HCT116 (cell line): ENCODE measurements at regions not wholly inside any gene's neighbourhood (a gene's known extent, or its start where the extent isn't known, plus 50 kb on each side); places are given as distances from the start of the nearest gene placed in this dataset.

Experiments used
- ATAC-seq: fragments of 200-7000 bp; cut with Tn5 transposase; 2 replicates; pipeline ENCODE4 v1.9.1; 2020; ENCODE audit warnings: mild to moderate bottlenecking, moderate library complexity
- BruUV-seq: library from RNA; stranded (reverse); fragments of 400-500 nt; replicated peaks from 2 replicates; lab custom pipeline; 2021; lab: Mats Ljungman, UMichigan
- CTCF ChIA-PET: fragments of 300-600 bp; sonication (Branson Sonifier 250); formaldehyde crosslinking; loops from one replicate; lab custom pipeline; 2021; ENCODE audit warnings: antibody characterized with exemption; lab: Charles Lee
- POLR2A ChIA-PET: fragments of 300-600, 350-600 bp; sonication (Branson Sonifier 250); formaldehyde crosslinking; loops from one replicate; lab custom pipeline; 2021; ENCODE audit warnings: antibody characterized with exemption; lab: Charles Lee
- RAD21 ChIA-PET, 2 experiments: fragments of 300-600 bp; sonication (Branson Sonifier 250); formaldehyde crosslinking; loops; one replicate each; lab custom pipeline; 2023; ENCODE audit warnings: low total read pairs in 2 of 2; ENCODE audit not compliant: uncharacterized antibody in 2 of 2, unreplicated experiment in 2 of 2, low non-redundant PET in 1 of 2; lab: Charles Lee
- DNase-seq: peaks from one replicate; pipeline ENCODE4 v3.0.0-alpha.2; 2010; ENCODE audit warnings: low read depth, low spot score
- H2AFZ ChIP-seq: fragments of 200-600 bp; shearing (Covaris generic), sonication (generic); 2 replicates; pipeline ENCODE4 v1.6.1; 2017; ENCODE audit warnings: low read depth, mixed run types, mixed read lengths, antibody characterized with exemption, low read length; ENCODE audit not compliant: poor library complexity, severe bottlenecking
- H3K27ac ChIP-seq: 2 replicates; pipeline ENCODE4 v1.5.1; 2012; ENCODE audit warnings: low read depth, low read length
- H3K27me3 ChIP-seq: fragments of 200-600 bp; sonication (generic); 2 replicates; pipeline ENCODE4 v1.6.1; 2016; ENCODE audit warnings: mixed run types, low read length, mixed read lengths; ENCODE audit not compliant: insufficient read depth
- H3K36me3 ChIP-seq, 2 experiments: fragments of 200-500 bp in 1 of 2; fragments of 200-600 bp in 1 of 2; sonication (Bioruptor generic) in 1 of 2; sonication (generic) in 1 of 2; 2 replicates each; pipeline versions ENCODE4 v1.5.1 to v1.6.1; 2014 to 2016; ENCODE audit warnings: low read length in 2 of 2, inconsistent platforms in 1 of 2, mixed read lengths in 1 of 2, mixed run types in 1 of 2; ENCODE audit not compliant: insufficient read depth in 2 of 2, control insufficient read depth in 1 of 2
- H3K4me1 ChIP-seq, 2 experiments: fragments of 200-600 bp in 1 of 2; sonication (generic) in 1 of 2; 2 replicates each; pipeline versions ENCODE4 v1.5.1 to v1.6.1; 2012 to 2017; ENCODE audit warnings: low read length in 2 of 2, inconsistent platforms in 1 of 2, mild to moderate bottlenecking in 1 of 2, mixed read lengths in 1 of 2, mixed run types in 1 of 2, moderate library complexity in 1 of 2; ENCODE audit not compliant: insufficient read depth in 2 of 2, control insufficient read depth in 1 of 2
- H3K4me2 ChIP-seq: fragments of 200-600 bp; sonication (generic); 2 replicates; pipeline ENCODE4 v1.6.1; 2017; ENCODE audit warnings: mixed run types, low read length, mixed read lengths
- H3K4me3 ChIP-seq, 2 experiments: fragments of 200-600 bp in 1 of 2; sonication (generic) in 1 of 2; replicated peaks in 1 of 2; 2 replicates each; pipeline ENCODE4 v1.5.1; 2011 to 2016; ENCODE audit warnings: low read length in 2 of 2, control low read depth in 1 of 2, low read depth in 1 of 2, mild to moderate bottlenecking in 1 of 2, mixed read lengths in 1 of 2, mixed run types in 1 of 2
- H3K79me2 ChIP-seq: fragments of 200-600 bp; sonication (generic); 2 replicates; pipeline ENCODE4 v1.6.1; 2017; ENCODE audit warnings: mild to moderate bottlenecking, mixed run types, low read length, moderate library complexity, mixed read lengths; ENCODE audit not compliant: insufficient read depth
- H3K9ac ChIP-seq: fragments of 200-600 bp; sonication (generic); 2 replicates; pipeline ENCODE4 v1.6.1; 2016; ENCODE audit warnings: low read length, mixed read lengths
- H3K9me2 ChIP-seq: fragments of 200-600 bp; sonication (generic), shearing (Covaris generic); 2 replicates; pipeline ENCODE4 v1.6.1; 2017; ENCODE audit warnings: mixed run types, mild to moderate bottlenecking, moderate library complexity; ENCODE audit not compliant: insufficient read depth
- H3K9me3 ChIP-seq, 2 experiments: fragments of 200-500 bp in 1 of 2; fragments of 200-600 bp in 1 of 2; sonication (Bioruptor generic) in 1 of 2; sonication (generic) in 1 of 2; 2 replicates each; pipeline ENCODE4 v1.6.1; 2014 to 2017; ENCODE audit warnings: low read length in 2 of 2, mixed read lengths in 2 of 2, inconsistent platforms in 1 of 2, low read depth in 1 of 2, mild to moderate bottlenecking in 1 of 2, mixed run types in 1 of 2, moderate library complexity in 1 of 2; ENCODE audit not compliant: control insufficient read depth in 1 of 2, insufficient read depth in 1 of 2
- H4K20me1 ChIP-seq: fragments of 200-600 bp; sonication (generic), shearing (Covaris generic); 2 replicates; pipeline ENCODE4 v1.6.1; 2017; ENCODE audit warnings: mixed run types, mild to moderate bottlenecking, moderate library complexity; ENCODE audit not compliant: insufficient read depth
- CBX3 ChIP-seq: IDR thresholded peaks from 2 replicates; pipeline ENCODE4 v1.6.1; 2012; ENCODE audit warnings: low read depth
- CEBPB ChIP-seq: IDR thresholded peaks from 2 replicates; pipeline ENCODE4 v1.6.1; 2012; ENCODE audit warnings: low read depth
- EZH2 ChIP-seq: fragments of 200-600 bp; sonication (generic); IDR thresholded peaks from 2 replicates; pipeline ENCODE4 v1.6.1; 2017; ENCODE audit warnings: antibody characterized with exemption, mixed run types
- JUND ChIP-seq: IDR thresholded peaks from 2 replicates; pipeline ENCODE4 v1.6.1; 2012
- POLR2AphosphoS5 ChIP-seq: IDR thresholded peaks from 2 replicates; pipeline ENCODE4 v1.6.1; 2011; ENCODE audit warnings: mild to moderate bottlenecking, low read depth, low read length, moderate library complexity
- RAD21 ChIP-seq: IDR thresholded peaks from 2 replicates; pipeline ENCODE4 v1.6.1; 2012; ENCODE audit warnings: low read depth, mild to moderate bottlenecking
- SP1 ChIP-seq: IDR thresholded peaks from 2 replicates; pipeline ENCODE4 v1.6.1; 2012; ENCODE audit warnings: low read depth
- SRF ChIP-seq: IDR thresholded peaks from 2 replicates; pipeline ENCODE4 v1.6.1; 2012; ENCODE audit warnings: low read depth
- TCF7L2 ChIP-seq: IDR thresholded peaks from 2 replicates; pipeline ENCODE4 v1.7.0; 2011; ENCODE audit warnings: borderline replicate concordance, inconsistent platforms; ENCODE audit not compliant: insufficient read depth, insufficient read length; ENCODE audit errors: extremely low read depth
- intact Hi-C: fragments of 100-400 bp; cut with micrococcal nuclease; formaldehyde crosslinking; loops from 2 replicates; pipeline ENCODE4 v1.10.0; 2022
- TF ChIP-seq, protein P1 (sequence below): IDR thresholded peaks from 2 replicates; pipeline ENCODE4 v1.6.1; 2012
- TF ChIP-seq, protein P2 (sequence below): IDR thresholded peaks from 2 replicates; pipeline ENCODE4 v1.6.1; 2012
- TF ChIP-seq, protein P3 (sequence below): IDR thresholded peaks from 2 replicates; pipeline ENCODE4 v1.6.1; 2011; ENCODE audit warnings: mild to moderate bottlenecking, low read length, moderate library complexity; ENCODE audit not compliant: insufficient replicate concordance; ENCODE audit errors: extremely low read depth

DNA sequence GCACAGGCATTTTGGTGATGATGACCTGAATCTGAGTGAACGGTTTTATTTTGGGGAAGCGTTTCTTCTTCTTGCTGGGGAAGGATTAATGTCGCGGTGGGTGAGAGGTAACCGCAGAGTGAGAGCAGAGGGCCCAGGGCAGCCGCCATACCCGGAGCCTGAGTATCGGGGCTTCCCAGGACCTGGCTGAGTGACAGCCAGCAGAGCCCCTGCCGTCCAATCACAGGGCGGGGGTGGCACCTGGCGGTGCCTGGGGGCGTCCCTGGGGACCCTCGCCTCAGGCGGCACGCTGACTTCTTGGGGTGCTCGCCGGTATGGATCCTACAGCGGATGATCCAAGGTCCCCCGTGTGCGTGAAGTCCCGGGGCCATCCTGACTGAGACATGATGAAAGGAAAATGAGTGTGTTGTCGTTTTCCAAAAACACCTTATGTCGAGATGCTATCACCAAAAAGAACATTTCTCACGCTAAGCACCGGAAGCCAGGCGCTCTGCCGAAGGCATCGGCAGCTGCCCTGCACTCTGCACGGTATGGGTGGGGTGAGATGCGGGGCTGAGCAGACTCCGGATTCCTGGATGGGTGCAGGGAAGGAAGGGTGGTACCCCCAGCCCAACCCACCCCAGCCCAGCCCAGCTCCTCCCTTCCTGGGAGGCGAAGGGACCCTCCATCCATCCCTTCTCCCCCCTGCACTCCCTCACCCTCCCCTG is 227.9 kb upstream of the SHH start:
- no peak overlapping the region for H3K9ac ChIP-seq
- H3K36me3 ChIP-seq, result no peaks in the 10 kb centered on the region
- intact Hi-C loops, result no loop called here
- ATAC-seq (no peak), DNase-seq (no peak)
- H3K9me2 ChIP-seq, result no peaks in the 10 kb centered on the region
- no peak overlapping the region for H3K4me3 ChIP-seq
- H3K9me3 ChIP-seq, result no peaks in the 10 kb centered on the region
- no peak overlapping the region for H3K27ac ChIP-seq
- H3K4me1 ChIP-seq, result no peaks in the 10 kb centered on the region
- RAD21 ChIA-PET, result no interaction called here
- H3K4me2 ChIP-seq, result no peak overlapping the region
- BruUV-seq, result no TSS peak
- H2AFZ ChIP-seq, result no peak overlapping the region
- H3K79me2 ChIP-seq, result no peaks in the 10 kb centered on the region
- no peaks in the 10 kb centered on the region for H3K27me3 ChIP-seq
- H4K20me1 ChIP-seq, result no peaks in the 10 kb centered on the region
- POLR2A ChIA-PET, result no interaction called here
- TF ChIP-seq CEBPB, result no peak
- TF ChIP-seq, protein P1, sequence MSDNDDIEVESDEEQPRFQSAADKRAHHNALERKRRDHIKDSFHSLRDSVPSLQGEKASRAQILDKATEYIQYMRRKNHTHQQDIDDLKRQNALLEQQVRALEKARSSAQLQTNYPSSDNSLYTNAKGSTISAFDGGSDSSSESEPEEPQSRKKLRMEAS, result no peak
- TF ChIP-seq, protein P2, sequence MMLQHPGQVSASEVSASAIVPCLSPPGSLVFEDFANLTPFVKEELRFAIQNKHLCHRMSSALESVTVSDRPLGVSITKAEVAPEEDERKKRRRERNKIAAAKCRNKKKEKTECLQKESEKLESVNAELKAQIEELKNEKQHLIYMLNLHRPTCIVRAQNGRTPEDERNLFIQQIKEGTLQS, result no peak
- TF ChIP-seq CBX3, result no peak
- no peak for TF ChIP-seq JUND
- TF ChIP-seq SP1, result no peak
- TF ChIP-seq, protein P3, sequence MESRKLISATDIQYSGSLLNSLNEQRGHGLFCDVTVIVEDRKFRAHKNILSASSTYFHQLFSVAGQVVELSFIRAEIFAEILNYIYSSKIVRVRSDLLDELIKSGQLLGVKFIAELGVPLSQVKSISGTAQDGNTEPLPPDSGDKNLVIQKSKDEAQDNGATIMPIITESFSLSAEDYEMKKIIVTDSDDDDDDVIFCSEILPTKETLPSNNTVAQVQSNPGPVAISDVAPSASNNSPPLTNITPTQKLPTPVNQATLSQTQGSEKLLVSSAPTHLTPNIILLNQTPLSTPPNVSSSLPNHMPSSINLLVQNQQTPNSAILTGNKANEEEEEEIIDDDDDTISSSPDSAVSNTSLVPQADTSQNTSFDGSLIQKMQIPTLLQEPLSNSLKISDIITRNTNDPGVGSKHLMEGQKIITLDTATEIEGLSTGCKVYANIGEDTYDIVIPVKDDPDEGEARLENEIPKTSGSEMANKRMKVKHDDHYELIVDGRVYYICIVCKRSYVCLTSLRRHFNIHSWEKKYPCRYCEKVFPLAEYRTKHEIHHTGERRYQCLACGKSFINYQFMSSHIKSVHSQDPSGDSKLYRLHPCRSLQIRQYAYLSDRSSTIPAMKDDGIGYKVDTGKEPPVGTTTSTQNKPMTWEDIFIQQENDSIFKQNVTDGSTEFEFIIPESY, result no peak
- TF ChIP-seq SRF, result no peak
- TF ChIP-seq TCF7L2, result no peak
- TF ChIP-seq EZH2, result no peak
- TF ChIP-seq POLR2AphosphoS5, result no peak
- TF ChIP-seq RAD21, result no peak
- CTCF ChIA-PET, result no interaction called here
